ENCODE measurements at regions not wholly inside any gene's neighbourhood (a gene's known extent, or its start where the extent isn't known, plus 50 kb on each side); places are given as distances from the start of the nearest gene placed in this dataset.

GRCh38 chr13:64985075-64985474, 2245.1 kb downstream of the PCDH9 start:
- no peaks in the 10 kb centered on the region for H3K27me3 Mint-ChIP-seq (ENCODE audit: insufficient read depth)
- H3K36me3 Mint-ChIP-seq (ENCODE audit: low read depth) = no peaks in the 10 kb centered on the region
- DNase-seq (ENCODE audit: low spot score) = no peak
- peaks cover 24% of the 10 kb centered on the region for H3K9me3 Mint-ChIP-seq
- no peak overlapping the region for H3K4me3 Mint-ChIP-seq
- H3K27ac Mint-ChIP-seq = no peak overlapping the region
- H3K4me1 Mint-ChIP-seq (ENCODE audit: low read depth) = no peaks in the 10 kb centered on the region
- intact Hi-C loops (cut with micrococcal nuclease) = no loop called here

DNA sequence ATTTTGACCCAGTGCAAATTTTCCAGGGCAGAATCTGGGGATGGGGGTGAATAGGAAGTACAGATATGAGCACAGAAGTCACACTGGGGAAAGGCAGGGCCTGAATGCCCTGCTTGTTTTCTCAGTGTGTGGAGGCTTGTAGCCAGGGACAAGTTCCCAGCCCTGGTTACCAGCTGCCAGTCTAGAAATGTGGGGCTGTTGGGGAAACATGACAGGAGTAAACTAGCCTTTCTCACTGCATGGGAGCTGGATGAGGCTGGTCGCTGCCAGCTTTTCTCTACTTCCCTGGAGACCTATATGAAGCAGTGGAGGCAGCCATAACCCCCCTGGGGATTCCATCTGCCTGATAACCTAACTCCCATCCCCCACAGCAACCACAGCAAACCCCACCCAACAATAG, 2267.7 kb downstream of the PCDH9 start:
- no peaks in the 10 kb centered on the region for H3K4me1 Mint-ChIP-seq (ENCODE audit: low read depth)
- no peaks in the 10 kb centered on the region for H3K36me3 Mint-ChIP-seq (ENCODE audit: low read depth)
- no peaks in the 10 kb centered on the region for H3K27me3 Mint-ChIP-seq (ENCODE audit: insufficient read depth)
- DNase-seq (ENCODE audit: low spot score) = no peak
- H3K27ac Mint-ChIP-seq = no peak overlapping the region
- H3K9me3 Mint-ChIP-seq = peaks cover 24% of the 10 kb centered on the region
- H3K4me3 Mint-ChIP-seq = no peak overlapping the region
- intact Hi-C loops (cut with micrococcal nuclease) = no loop called here

DNA sequence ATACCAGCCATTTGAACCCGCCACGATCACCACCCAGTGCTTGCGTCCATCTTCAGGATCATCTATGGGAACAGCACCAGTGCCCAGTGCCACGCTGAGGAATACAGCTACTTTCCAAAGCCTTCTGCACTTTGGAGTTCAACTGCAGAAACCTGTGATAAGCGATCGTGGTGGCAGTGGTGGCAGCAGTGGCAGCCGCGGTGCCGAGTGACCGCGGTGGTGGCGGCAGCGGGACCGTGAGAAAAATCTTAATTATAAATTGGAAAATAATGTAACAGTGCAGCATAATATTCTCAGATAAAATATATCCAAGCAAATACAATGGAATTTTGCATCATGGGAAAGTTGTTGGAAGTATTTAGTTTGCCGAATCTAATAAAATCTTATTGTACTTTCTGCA, 2270.9 kb downstream of the PCDH9 start:
- Mint-ChIP-seq H3K27me3 (ENCODE audit: insufficient read depth) (no peaks in the 10 kb centered on the region), H3K4me1 (ENCODE audit: low read depth) (no peaks in the 10 kb centered on the region), H3K36me3 (ENCODE audit: low read depth) (no peaks in the 10 kb centered on the region), H3K27ac (no peak overlapping the region), H3K4me3 (no peak overlapping the region), H3K9me3 (peaks cover 21% of the 10 kb centered on the region)
- intact Hi-C loops (cut with micrococcal nuclease) = no loop called here
- no peak for DNase-seq (ENCODE audit: low spot score)

- no peak overlapping the region for H3K27ac Mint-ChIP-seq
- intact Hi-C loops (cut with micrococcal nuclease) = no loop called here
- H3K4me1 Mint-ChIP-seq (ENCODE audit: low read depth) = no peaks in the 10 kb centered on the region
- no peaks in the 10 kb centered on the region for H3K27me3 Mint-ChIP-seq (ENCODE audit: insufficient read depth)
- H3K4me3 Mint-ChIP-seq = no peak overlapping the region
- H3K9me3 Mint-ChIP-seq = peaks cover 14% of the 10 kb centered on the region
- no peak for DNase-seq (ENCODE audit: low spot score)
- no peaks in the 10 kb centered on the region for H3K36me3 Mint-ChIP-seq (ENCODE audit: low read depth)
Observed at GRCh38 chr13:64958106-64958505, 2272.0 kb downstream of the PCDH9 start.

DNA sequence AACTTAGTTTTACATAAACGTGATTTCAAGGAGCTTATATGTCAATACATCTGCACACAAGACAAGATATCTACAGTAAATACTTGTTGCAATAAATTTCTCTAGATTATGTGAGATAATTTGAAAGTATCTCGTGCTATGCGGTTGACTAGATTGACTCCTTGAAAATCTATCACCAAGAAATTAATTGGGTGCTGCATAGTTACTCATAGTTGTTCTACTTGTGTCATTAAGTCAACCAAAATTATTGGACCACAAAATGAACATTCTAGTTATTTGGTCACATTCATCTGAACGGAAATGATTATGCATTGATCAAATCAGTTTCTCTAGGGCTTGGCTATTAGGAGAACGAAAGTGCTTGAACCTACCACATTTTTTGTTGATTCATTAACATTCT, 2291.5 kb downstream of the PCDH9 start:
- Mint-ChIP-seq H3K9me3 (no peaks in the 10 kb centered on the region), H3K4me1 (ENCODE audit: low read depth) (no peaks in the 10 kb centered on the region), H3K36me3 (ENCODE audit: low read depth) (no peaks in the 10 kb centered on the region), H3K4me3 (no peak overlapping the region), H3K27me3 (ENCODE audit: insufficient read depth) (no peaks in the 10 kb centered on the region), H3K27ac (no peak overlapping the region)
- DNase-seq (ENCODE audit: low spot score) = no peak
- intact Hi-C loops (cut with micrococcal nuclease) = no loop called here

- intact Hi-C loops (cut with micrococcal nuclease) = no loop called here
- Mint-ChIP-seq H3K4me1 (ENCODE audit: low read depth) (no peaks in the 10 kb centered on the region), H3K9me3 (no peaks in the 10 kb centered on the region), H3K27me3 (ENCODE audit: insufficient read depth) (no peaks in the 10 kb centered on the region), H3K27ac (no peak overlapping the region), H3K36me3 (ENCODE audit: low read depth) (no peaks in the 10 kb centered on the region), H3K4me3 (no peak overlapping the region)
- DNase-seq (ENCODE audit: low spot score) = no peak
Observed at GRCh38 chr13:64937302-64937701, 2292.8 kb downstream of the PCDH9 start.

GRCh38 chr13:64936879-64937278, 2293.3 kb downstream of the PCDH9 start:
- Mint-ChIP-seq H3K27ac (no peak overlapping the region), H3K4me1 (ENCODE audit: low read depth) (no peaks in the 10 kb centered on the region), H3K4me3 (no peak overlapping the region), H3K27me3 (ENCODE audit: insufficient read depth) (no peaks in the 10 kb centered on the region), H3K9me3 (no peaks in the 10 kb centered on the region), H3K36me3 (ENCODE audit: low read depth) (no peaks in the 10 kb centered on the region)
- intact Hi-C loops (cut with micrococcal nuclease) = no loop called here
- no peak for DNase-seq (ENCODE audit: low spot score)

- H3K27ac Mint-ChIP-seq = no peak overlapping the region
- no peaks in the 10 kb centered on the region for H3K36me3 Mint-ChIP-seq (ENCODE audit: low read depth)
- intact Hi-C loops (cut with micrococcal nuclease) = no loop called here
- no peak overlapping the region for H3K4me3 Mint-ChIP-seq
- no peaks in the 10 kb centered on the region for H3K4me1 Mint-ChIP-seq (ENCODE audit: low read depth)
- DNase-seq (ENCODE audit: low spot score) = no peak
- no peaks in the 10 kb centered on the region for H3K9me3 Mint-ChIP-seq
- H3K27me3 Mint-ChIP-seq (ENCODE audit: insufficient read depth) = no peaks in the 10 kb centered on the region
Observed at GRCh38 chr13:64935441-64935840, 2294.7 kb downstream of the PCDH9 start.

- Mint-ChIP-seq H3K4me3 (no peak overlapping the region), H3K9me3 (peaks cover 3% of the 10 kb centered on the region), H3K27me3 (ENCODE audit: insufficient read depth) (no peaks in the 10 kb centered on the region), H3K27ac (no peak overlapping the region), H3K4me1 (ENCODE audit: low read depth) (no peaks in the 10 kb centered on the region), H3K36me3 (ENCODE audit: low read depth) (no peaks in the 10 kb centered on the region)
- intact Hi-C loops (cut with micrococcal nuclease) = no loop called here
- DNase-seq (ENCODE audit: low spot score) = no peak
Observed at GRCh38 chr13:64934569-64935362, 2295.4 kb downstream of the PCDH9 start.

GRCh38 chr13:64930636-64931035, 2299.5 kb downstream of the PCDH9 start:
- intact Hi-C loops (cut with micrococcal nuclease) = no loop called here
- H3K4me1 Mint-ChIP-seq (ENCODE audit: low read depth) = no peaks in the 10 kb centered on the region
- no peak overlapping the region for H3K4me3 Mint-ChIP-seq
- no peaks in the 10 kb centered on the region for H3K27me3 Mint-ChIP-seq (ENCODE audit: insufficient read depth)
- H3K27ac Mint-ChIP-seq = no peak overlapping the region
- H3K36me3 Mint-ChIP-seq (ENCODE audit: low read depth) = no peaks in the 10 kb centered on the region
- peaks cover 4% of the 10 kb centered on the region for H3K9me3 Mint-ChIP-seq
- no peak for DNase-seq (ENCODE audit: low spot score)

GRCh38 chr13:64928696-64929499, 2301.2 kb downstream of the PCDH9 start:
- Mint-ChIP-seq H3K4me1 (ENCODE audit: low read depth) (no peaks in the 10 kb centered on the region), H3K27ac (no peak overlapping the region), H3K36me3 (ENCODE audit: low read depth) (no peaks in the 10 kb centered on the region), H3K27me3 (ENCODE audit: insufficient read depth) (no peaks in the 10 kb centered on the region), H3K9me3 (peaks cover 4% of the 10 kb centered on the region), H3K4me3 (no peak overlapping the region)
- no peak for DNase-seq (ENCODE audit: low spot score)
- intact Hi-C loops (cut with micrococcal nuclease) = no loop called here

- no peak for DNase-seq (ENCODE audit: low spot score)
- intact Hi-C loops (cut with micrococcal nuclease) = no loop called here
- Mint-ChIP-seq H3K27ac (no peak overlapping the region), H3K4me1 (ENCODE audit: low read depth) (no peaks in the 10 kb centered on the region), H3K9me3 (peaks cover 9% of the 10 kb centered on the region), H3K27me3 (ENCODE audit: insufficient read depth) (no peaks in the 10 kb centered on the region), H3K36me3 (ENCODE audit: low read depth) (no peaks in the 10 kb centered on the region), H3K4me3 (no peak overlapping the region)
Observed at GRCh38 chr13:64925727-64926126, 2304.4 kb downstream of the PCDH9 start.

DNA sequence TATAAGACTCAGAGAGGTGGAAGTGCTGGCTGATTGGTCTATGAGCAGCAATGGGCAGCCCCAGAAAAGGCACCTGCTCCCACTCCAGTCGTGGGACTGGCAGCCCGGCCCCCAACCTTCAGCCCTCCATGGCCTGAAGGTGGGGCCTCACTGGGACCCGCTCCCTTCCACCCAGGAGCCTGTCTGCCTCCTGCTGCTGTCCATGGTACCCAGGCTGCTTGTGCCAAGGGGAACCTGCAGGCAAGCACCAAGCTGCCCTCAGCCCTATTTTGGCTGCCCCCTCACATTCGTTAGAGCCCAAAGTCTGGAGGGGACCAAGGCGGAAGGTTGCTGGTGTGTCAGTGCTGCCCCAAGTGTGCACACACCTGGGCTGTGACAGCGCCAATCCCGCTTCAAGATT, 2304.9 kb downstream of the PCDH9 start:
- no peaks in the 10 kb centered on the region for H3K27me3 Mint-ChIP-seq (ENCODE audit: insufficient read depth)
- H3K4me1 Mint-ChIP-seq (ENCODE audit: low read depth) = no peaks in the 10 kb centered on the region
- H3K9me3 Mint-ChIP-seq = peaks cover 9% of the 10 kb centered on the region
- no peak overlapping the region for H3K4me3 Mint-ChIP-seq
- no peak overlapping the region for H3K27ac Mint-ChIP-seq
- no peaks in the 10 kb centered on the region for H3K36me3 Mint-ChIP-seq (ENCODE audit: low read depth)
- DNase-seq (ENCODE audit: low spot score) = no peak
- intact Hi-C loops (cut with micrococcal nuclease) = no loop called here

Measured in activated T-helper 1 cell treated with anti-CD3 and anti-CD28 coated beads, Interleukin-12 subunit alpha, Interleukin-12 subunit beta, Interleukin-2, Interleukin-4 antibody, amounts not matched to agents 30 ng/mL and 10 ng/mL and 1 ng/mL, durations not matched to agents 14 hours and 24 hours and 36 hours (primary cell).